NCI-H446 (cell line): ENCODE measurements at regions not wholly inside any gene's neighbourhood (a gene's known extent, or its start where the extent isn't known, plus 50 kb on each side); places are given as distances from the start of the nearest gene placed in this dataset.
A peak's percentile ranks its signal among the peaks of the same experiment; 100 is the strongest.

Experiments used
- DNase-seq, 2 experiments: peaks; one replicate each; lab custom pipeline; 2025; lab: John Stamatoyannopoulos, UW

- DNase-seq, result no peak
These were observed 268.8 kb downstream of the BCOR start for GRCh38 chrX:39828971-39829370.

GRCh38 chrX:39829965-39830364, 267.8 kb downstream of the BCOR start:
- peak in 1 of 2 experiments; percentile 55 for DNase-seq

GRCh38 chrX:39830414-39830813, 267.3 kb downstream of the BCOR start:
- no peak for DNase-seq

- DNase-seq, result no peak
These were observed 265.5 kb downstream of the BCOR start for GRCh38 chrX:39832211-39832610.

- no peak for DNase-seq
These were observed 263.2 kb downstream of the BCOR start for GRCh38 chrX:39834600-39834999.

GRCh38 chrX:39835241-39835640, 262.5 kb downstream of the BCOR start:
- DNase-seq, result no peak

GRCh38 chrX:39835776-39836175, 262.0 kb downstream of the BCOR start:
- no peak for DNase-seq

- DNase-seq, result no peak
These were observed 260.8 kb downstream of the BCOR start for GRCh38 chrX:39836802-39837420.

- no peak for DNase-seq
These were observed 260.1 kb downstream of the BCOR start for GRCh38 chrX:39837688-39838087.

- DNase-seq, result no peak
These were observed 258.4 kb downstream of the BCOR start for GRCh38 chrX:39839371-39839770.

- DNase-seq, result peak; percentile 75 to 82
These were observed 257.6 kb downstream of the BCOR start for GRCh38 chrX:39840133-39840532.

- DNase-seq, result peak; percentile 64 to 89
These were observed 257.1 kb downstream of the BCOR start for GRCh38 chrX:39840581-39841093.

- no peak for DNase-seq
These were observed 256.2 kb downstream of the BCOR start for GRCh38 chrX:39841604-39842003.

GRCh38 chrX:39842281-39842973, 255.3 kb downstream of the BCOR start:
- DNase-seq, result no peak

GRCh38 chrX:39843318-39843717, 254.4 kb downstream of the BCOR start:
- no peak for DNase-seq

GRCh38 chrX:39845233-39845632, 252.5 kb downstream of the BCOR start:
- DNase-seq, result no peak

- no peak for DNase-seq
These were observed 251.3 kb downstream of the BCOR start for GRCh38 chrX:39846460-39846859.

GRCh38 chrX:39848243-39848642, 249.5 kb downstream of the BCOR start:
- no peak for DNase-seq

- DNase-seq, result peak in 1 of 2 experiments; percentile 10
These were observed 248.9 kb downstream of the BCOR start for GRCh38 chrX:39848900-39849299.

- DNase-seq, result no peak
These were observed 247.5 kb downstream of the BCOR start for GRCh38 chrX:39850209-39850608.

- no peak for DNase-seq
These were observed 247.1 kb downstream of the BCOR start for GRCh38 chrX:39850630-39851152.

GRCh38 chrX:39851745-39852455, 245.9 kb downstream of the BCOR start:
- DNase-seq, result no peak

GRCh38 chrX:39852491-39852890, 245.3 kb downstream of the BCOR start:
- no peak for DNase-seq
